ENCODE measurements at regions not wholly inside any gene's neighbourhood (a gene's known extent, or its start where the extent isn't known, plus 50 kb on each side); places are given as distances from the start of the nearest gene placed in this dataset.

- H3K4me3 ChIP-seq (ENCODE audit: low read length) = no peak overlapping the region
- TF ChIP-seq CTCF (IDR thresholded peaks at IDR 0.05; ENCODE audit: insufficient read depth, low read depth, low read length, missing control alignments) = no peak
- DNase-seq (ENCODE audit: low read depth) = no peak
Observed at GRCh38 chr7:153445641-153446040, 606.6 kb upstream of the DPP6 start.

GRCh38 chr7:153446490-153446889 is 605.7 kb upstream of the DPP6 start:
- TF ChIP-seq CTCF (IDR thresholded peaks at IDR 0.05; ENCODE audit: insufficient read depth, low read depth, low read length, missing control alignments) = no peak

GRCh38 chr7:153447011-153447410 is 605.2 kb upstream of the DPP6 start:
- no peak for DNase-seq (ENCODE audit: low read depth)
- H3K4me3 ChIP-seq (ENCODE audit: low read length) = no peak overlapping the region
- no peak for TF ChIP-seq CTCF (IDR thresholded peaks at IDR 0.05; ENCODE audit: insufficient read depth, low read depth, low read length, missing control alignments)

More at GRCh38 chr7:153446490-153446889, 605.7 kb upstream of the DPP6 start:
- H3K4me3 ChIP-seq (ENCODE audit: low read length) = no peak overlapping the region
- DNase-seq (ENCODE audit: low read depth) = no peak

GRCh38 chr7:153452661-153453060 is 599.5 kb upstream of the DPP6 start:
- no peak overlapping the region for H3K4me3 ChIP-seq (ENCODE audit: low read length)
- TF ChIP-seq CTCF (IDR thresholded peaks at IDR 0.05; ENCODE audit: insufficient read depth, low read depth, low read length, missing control alignments) = no peak
- no peak for DNase-seq (ENCODE audit: low read depth)

GRCh38 chr7:153454306-153454705 is 597.9 kb upstream of the DPP6 start:
- H3K4me3 ChIP-seq (ENCODE audit: low read length) = no peak overlapping the region
- no peak for DNase-seq (ENCODE audit: low read depth)
- no peak for TF ChIP-seq CTCF (IDR thresholded peaks at IDR 0.05; ENCODE audit: insufficient read depth, low read depth, low read length, missing control alignments)

- no peak for TF ChIP-seq CTCF (IDR thresholded peaks at IDR 0.05; ENCODE audit: insufficient read depth, low read depth, low read length, missing control alignments)
- H3K4me3 ChIP-seq (ENCODE audit: low read length) = no peak overlapping the region
- no peak for DNase-seq (ENCODE audit: low read depth)
Observed at GRCh38 chr7:153457746-153458145, 594.5 kb upstream of the DPP6 start.

GRCh38 chr7:153470004-153470671 is 582.1 kb upstream of the DPP6 start:
- DNase-seq (ENCODE audit: low read depth) = no peak
- no peak overlapping the region for H3K4me3 ChIP-seq (ENCODE audit: low read length)
- TF ChIP-seq CTCF (IDR thresholded peaks at IDR 0.05; ENCODE audit: insufficient read depth, low read depth, low read length, missing control alignments) = no peak

All from epithelial cell of esophagus (primary cell).